Mesenchymal stem cell (in vitro differentiated cells and primary cell): ENCODE measurements at regions not wholly inside any gene's neighbourhood (a gene's known extent, or its start where the extent isn't known, plus 50 kb on each side); places are given as distances from the start of the nearest gene placed in this dataset.

Experiments
- DNase-seq: peaks from one replicate; pipeline ENCODE4 v3.0.0-alpha.2; 2013
- H2AFZ ChIP-seq: one replicate; pipeline ENCODE4 v1.6.1; 2013; ENCODE audit warnings: low read depth, mild to moderate bottlenecking, control low read depth, inconsistent platforms, low read length, moderate library complexity
- H2AK5ac ChIP-seq: 2 replicates; pipeline ENCODE4 v1.6.1; 2013; ENCODE audit warnings: low read length, moderate library complexity, mild to moderate bottlenecking, inconsistent platforms; ENCODE audit not compliant: severe bottlenecking
- H2BK120ac ChIP-seq: one replicate; pipeline ENCODE4 v1.6.1; 2013; ENCODE audit warnings: low read depth, mild to moderate bottlenecking, inconsistent platforms, low read length, moderate library complexity
- H2BK12ac ChIP-seq, 2 experiments: one replicate each; pipeline ENCODE4 v1.6.1; 2013; ENCODE audit warnings: inconsistent platforms in 2 of 2, low read length in 2 of 2, mild to moderate bottlenecking in 2 of 2, moderate library complexity in 2 of 2, control low read depth in 1 of 2
- H2BK15ac ChIP-seq: one replicate; pipeline ENCODE4 v1.6.1; 2013; ENCODE audit warnings: mild to moderate bottlenecking, low read depth, inconsistent platforms; ENCODE audit not compliant: poor library complexity, severe bottlenecking
- H2BK5ac ChIP-seq: 2 replicates; pipeline ENCODE4 v1.6.1; 2013; ENCODE audit warnings: low read depth, mild to moderate bottlenecking, low read length, control low read depth, inconsistent platforms; ENCODE audit not compliant: poor library complexity, severe bottlenecking
- H3K14ac ChIP-seq, 2 experiments: one replicate each; pipeline ENCODE4 v1.6.1; 2013; ENCODE audit warnings: inconsistent platforms in 2 of 2, low read length in 2 of 2, control low read depth in 1 of 2, mild to moderate bottlenecking in 1 of 2, moderate library complexity in 1 of 2
- H3K18ac ChIP-seq, 2 experiments: one replicate each; pipeline ENCODE4 v1.6.1; 2013; ENCODE audit warnings: inconsistent platforms in 2 of 2, low read length in 2 of 2, control low read depth in 1 of 2, low read depth in 1 of 2, mild to moderate bottlenecking in 1 of 2
- H3K23ac ChIP-seq, 2 experiments: one replicate each; pipeline ENCODE4 v1.6.1; 2013; ENCODE audit warnings: inconsistent platforms in 2 of 2, low read length in 2 of 2, mild to moderate bottlenecking in 2 of 2, moderate library complexity in 2 of 2, control low read depth in 1 of 2
- H3K27ac ChIP-seq: 2 replicates; pipeline ENCODE4 v1.5.1; 2013; ENCODE audit warnings: mild to moderate bottlenecking, moderate library complexity, low read length, control low read depth, inconsistent platforms; ENCODE audit not compliant: poor library complexity, severe bottlenecking
- H3K27me3 ChIP-seq, 2 experiments: 2 replicates each; pipeline versions ENCODE4 v1.6.1 to v1.7.0; 2013; ENCODE audit warnings: low read length in 2 of 2, mild to moderate bottlenecking in 2 of 2, moderate library complexity in 2 of 2, control low read depth in 1 of 2, inconsistent platforms in 1 of 2; ENCODE audit not compliant: control insufficient read depth in 1 of 2, insufficient read depth in 1 of 2
- H3K36me3 ChIP-seq, 2 experiments: 2 replicates each; pipeline versions ENCODE4 v1.6.1 to v1.7.0; 2013; ENCODE audit warnings: low read length in 2 of 2, control low read depth in 1 of 2, inconsistent platforms in 1 of 2, low read depth in 1 of 2, mild to moderate bottlenecking in 1 of 2; ENCODE audit not compliant: insufficient read depth in 2 of 2, control insufficient read depth in 1 of 2
- H3K4ac ChIP-seq, 2 experiments: one replicate each; pipeline ENCODE4 v1.6.1; 2013; ENCODE audit warnings: inconsistent platforms in 2 of 2, low read length in 2 of 2, mild to moderate bottlenecking in 2 of 2, moderate library complexity in 2 of 2, control low read depth in 1 of 2, low read depth in 1 of 2
- H3K4me1 ChIP-seq: 2 replicates; pipeline ENCODE4 v1.6.1; 2013; ENCODE audit warnings: low read depth, low read length, control low read depth; ENCODE audit not compliant: control insufficient read depth, insufficient read depth
- H3K4me2 ChIP-seq: 2 replicates; pipeline ENCODE4 v1.6.1; 2013; ENCODE audit warnings: low read length, mild to moderate bottlenecking, inconsistent platforms; ENCODE audit not compliant: poor library complexity, severe bottlenecking
- H3K4me3 ChIP-seq, 2 experiments: 2 replicates each; pipeline versions ENCODE4 v1.5.1 to v1.7.0; 2013; ENCODE audit warnings: low read length in 2 of 2, mild to moderate bottlenecking in 2 of 2, control low read depth in 1 of 2, low read depth in 1 of 2; ENCODE audit not compliant: insufficient read depth in 1 of 2
- H3K79me1 ChIP-seq: replicated peaks from 2 replicates; pipeline ENCODE4 v1.6.1; 2013; ENCODE audit warnings: mild to moderate bottlenecking, control low read depth, low read length, inconsistent platforms; ENCODE audit not compliant: poor library complexity, severe bottlenecking
- H3K9ac ChIP-seq: 2 replicates; pipeline ENCODE4 v1.7.0; 2013; ENCODE audit warnings: mild to moderate bottlenecking, low read length, moderate library complexity
- H3K9me3 ChIP-seq: 2 replicates; pipeline ENCODE4 v1.7.0; 2013; ENCODE audit warnings: mild to moderate bottlenecking, low read length; ENCODE audit not compliant: control insufficient read depth
- H4K8ac ChIP-seq: one replicate; pipeline ENCODE4 v1.6.1; 2013; ENCODE audit warnings: inconsistent platforms, mild to moderate bottlenecking, low read length, moderate library complexity
- H4K91ac ChIP-seq: one replicate; pipeline ENCODE4 v1.6.1; 2013; ENCODE audit warnings: mild to moderate bottlenecking, low read length, inconsistent platforms
- WGBS: methylation state at CpG from one replicate; pipeline ENCODE4 v1.1.7; 2013; ENCODE audit warnings: mixed read lengths; 5-methylcytosine and 5-hydroxymethylcytosine counted together

GRCh38 chr5:106152569-106152968 lies 1518.2 kb downstream of the EFNA5 start:
- Histone ChIP-seq H3K27me3 (no peaks in the 10 kb centered on the region), H3K79me1 (no peaks in the 10 kb centered on the region), H4K91ac (no peak overlapping the region), H3K14ac (no peak overlapping the region), H3K9me3 (no peaks in the 10 kb centered on the region), H2BK15ac (no peak overlapping the region), H2AK5ac (no peak overlapping the region), H2BK5ac (no peak overlapping the region), H2BK120ac (no peak overlapping the region), H3K27ac (no peak overlapping the region), H3K36me3 (no peaks in the 10 kb centered on the region), H3K4ac (no peak overlapping the region), H2BK12ac (no peak overlapping the region), H3K18ac (no peak overlapping the region), H3K23ac (no peak overlapping the region), H4K8ac (no peak overlapping the region), H3K9ac (no peak overlapping the region), H3K4me3 (no peak overlapping the region), H3K4me1 (peaks cover 2% of the 10 kb centered on the region), H2AFZ (no peak overlapping the region), H3K4me2 (no peak overlapping the region)
- DNase-seq: no peak
- WGBS: no CpG with 5 or more reads among the region's 1 CpG

GRCh38 chr5:106142116-106142515 lies 1528.6 kb downstream of the EFNA5 start:
- no peak for DNase-seq
- H3K9ac ChIP-seq: no peak overlapping the region
- H2BK5ac ChIP-seq: no peak overlapping the region
- H3K23ac ChIP-seq: no peak overlapping the region
- no peak overlapping the region for H3K27ac ChIP-seq
- no peak overlapping the region for H3K14ac ChIP-seq
- no peaks in the 10 kb centered on the region for H3K27me3 ChIP-seq
- H2BK12ac ChIP-seq: no peak overlapping the region
- no peak overlapping the region for H2AK5ac ChIP-seq
- H3K79me1 ChIP-seq: no peaks in the 10 kb centered on the region
- no peak overlapping the region for H3K4me2 ChIP-seq
- H2BK120ac ChIP-seq: no peak overlapping the region
- no peak overlapping the region for H3K4ac ChIP-seq
- H2AFZ ChIP-seq: no peak overlapping the region
- no peaks in the 10 kb centered on the region for H3K4me1 ChIP-seq
- H3K36me3 ChIP-seq: no peaks in the 10 kb centered on the region
- no peak overlapping the region for H3K4me3 ChIP-seq
- no peak overlapping the region for H4K8ac ChIP-seq
- H4K91ac ChIP-seq: no peak overlapping the region
- no peak overlapping the region for H2BK15ac ChIP-seq
- no peak overlapping the region for H3K18ac ChIP-seq
- H3K9me3 ChIP-seq: no peaks in the 10 kb centered on the region

GRCh38 chr5:106140101-106140500 lies 1530.6 kb downstream of the EFNA5 start:
- Histone ChIP-seq H4K8ac (no peak overlapping the region), H3K9ac (no peak overlapping the region), H3K4me3 (no peak overlapping the region), H3K23ac (no peak overlapping the region), H3K4me1 (no peaks in the 10 kb centered on the region), H3K9me3 (no peaks in the 10 kb centered on the region), H2BK15ac (no peak overlapping the region), H3K27ac (no peak overlapping the region), H3K36me3 (no peaks in the 10 kb centered on the region), H3K4ac (no peak overlapping the region), H2AFZ (no peak overlapping the region), H2AK5ac (no peak overlapping the region), H3K79me1 (no peaks in the 10 kb centered on the region), H3K4me2 (no peak overlapping the region), H4K91ac (no peak overlapping the region), H3K27me3 (no peaks in the 10 kb centered on the region), H2BK12ac (no peak overlapping the region), H3K18ac (no peak overlapping the region), H3K14ac (no peak overlapping the region), H2BK5ac (no peak overlapping the region), H2BK120ac (no peak overlapping the region)
- WGBS: no CpG with 5 or more reads among the region's 2 CpGs
- DNase-seq: no peak

DNA sequence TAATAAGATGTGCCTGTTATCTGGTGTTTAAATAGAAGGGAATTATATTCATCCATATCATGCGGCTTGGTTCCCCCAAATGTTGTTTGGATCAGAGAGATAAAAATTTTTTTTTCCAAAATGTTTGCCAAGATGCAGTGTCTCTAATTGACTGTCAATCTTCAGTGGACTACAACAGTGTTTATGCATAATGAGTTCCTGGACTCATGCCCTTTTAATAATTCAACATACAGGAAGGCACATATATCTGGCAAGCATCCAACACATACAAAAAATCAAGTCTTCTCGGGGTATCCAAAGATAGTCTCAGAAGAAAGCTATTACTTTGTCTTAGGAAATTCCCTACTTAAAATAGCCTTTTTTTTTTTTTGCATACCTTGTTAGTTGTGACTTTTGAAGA lies 1534.7 kb downstream of the EFNA5 start:
- Histone ChIP-seq H3K4me3 (no peak overlapping the region), H2BK15ac (no peak overlapping the region), H3K18ac (no peak overlapping the region), H3K4me2 (no peak overlapping the region), H3K4me1 (no peaks in the 10 kb centered on the region), H2AK5ac (no peak overlapping the region), H2BK5ac (no peak overlapping the region), H2AFZ (no peak overlapping the region), H3K9me3 (no peaks in the 10 kb centered on the region), H3K9ac (no peak overlapping the region), H3K23ac (no peak overlapping the region), H3K4ac (no peak overlapping the region), H2BK120ac (no peak overlapping the region), H3K36me3 (no peaks in the 10 kb centered on the region), H4K91ac (no peak overlapping the region), H4K8ac (no peak overlapping the region), H3K79me1 (no peaks in the 10 kb centered on the region), H3K14ac (no peak overlapping the region), H3K27me3 (no peaks in the 10 kb centered on the region), H3K27ac (no peak overlapping the region), H2BK12ac (no peak overlapping the region)
- WGBS: 71% methylated on average over 1 of the region's 2 CpGs
- DNase-seq: no peak
